H9 (cell line): ENCODE measurements at regions not wholly inside any gene's neighbourhood (a gene's known extent, or its start where the extent isn't known, plus 50 kb on each side); places are given as distances from the start of the nearest gene placed in this dataset.

ENCODE experiments used
- DNase-seq: peaks from one replicate; pipeline ENCODE4 v3.0.0-alpha.2; 2017
- H2AFZ ChIP-seq: one replicate; pipeline ENCODE4 v1.6.1; 2013; ENCODE audit warnings: mild to moderate bottlenecking, low read length, control low read depth, moderate library complexity
- H2AK5ac ChIP-seq: 2 replicates; pipeline ENCODE4 v1.6.1; 2013; ENCODE audit warnings: low read length, control low read depth, mixed read lengths; ENCODE audit not compliant: insufficient read length
- H2BK120ac ChIP-seq: one replicate; pipeline ENCODE4 v1.6.1; 2013; ENCODE audit warnings: low read depth, mild to moderate bottlenecking, low read length, control low read depth, inconsistent platforms; ENCODE audit not compliant: poor library complexity, severe bottlenecking
- H2BK12ac ChIP-seq: 2 replicates; pipeline ENCODE4 v1.6.1; 2013; ENCODE audit warnings: low read length, control low read depth, mixed read lengths, low read depth; ENCODE audit not compliant: insufficient read length
- H2BK15ac ChIP-seq: 2 replicates; pipeline ENCODE4 v1.6.1; 2013; ENCODE audit warnings: low read depth, low read length, control low read depth
- H2BK20ac ChIP-seq: one replicate; pipeline ENCODE4 v1.6.1; 2013; ENCODE audit warnings: low read depth, mild to moderate bottlenecking, low read length, control low read depth, inconsistent platforms; ENCODE audit not compliant: poor library complexity, severe bottlenecking
- H2BK5ac ChIP-seq: 2 replicates; pipeline ENCODE4 v1.6.1; 2013; ENCODE audit warnings: low read length, control low read depth, mixed read lengths; ENCODE audit not compliant: insufficient read length
- H3K14ac ChIP-seq: 2 replicates; pipeline ENCODE4 v1.6.1; 2013; ENCODE audit warnings: low read length, control low read depth; ENCODE audit not compliant: insufficient read depth
- H3K18ac ChIP-seq: 2 replicates; pipeline ENCODE4 v1.6.1; 2013; ENCODE audit warnings: low read depth, mild to moderate bottlenecking, mixed read lengths, low read length, control low read depth; ENCODE audit not compliant: insufficient read length
- H3K23ac ChIP-seq: 2 replicates; pipeline ENCODE4 v1.6.1; 2013; ENCODE audit warnings: low read length, control low read depth, mixed read lengths, low read depth; ENCODE audit not compliant: insufficient read length
- H3K23me2 ChIP-seq: 2 replicates; pipeline ENCODE4 v1.6.1; 2013; ENCODE audit warnings: low read depth, mild to moderate bottlenecking, mixed read lengths, low read length, control low read depth; ENCODE audit not compliant: insufficient read length, poor library complexity, severe bottlenecking
- H3K27ac ChIP-seq: 2 replicates; pipeline ENCODE4 v1.5.1; 2013; ENCODE audit warnings: low read length, control low read depth, mixed read lengths, low read depth; ENCODE audit not compliant: insufficient read length
- H3K27me3 ChIP-seq: 2 replicates; pipeline ENCODE4 v1.6.1; 2013; ENCODE audit warnings: low read length, control low read depth, inconsistent platforms; ENCODE audit not compliant: insufficient read depth
- H3K4ac ChIP-seq: 2 replicates; pipeline ENCODE4 v1.6.1; 2013; ENCODE audit warnings: low read depth, mild to moderate bottlenecking, control low read depth, inconsistent platforms, low read length, moderate library complexity
- H3K4me1 ChIP-seq: 2 replicates; pipeline ENCODE4 v1.6.1; 2013; ENCODE audit warnings: low read length, control low read depth, inconsistent platforms; ENCODE audit not compliant: insufficient read depth
- H3K4me2 ChIP-seq: 2 replicates; pipeline ENCODE4 v1.6.1; 2013; ENCODE audit warnings: low read length, control low read depth, mixed read lengths; ENCODE audit not compliant: insufficient read length, insufficient read depth
- H3K56ac ChIP-seq: 2 replicates; pipeline ENCODE4 v1.6.1; 2013; ENCODE audit warnings: low read depth, mild to moderate bottlenecking, mixed read lengths, low read length, control low read depth; ENCODE audit not compliant: insufficient read length
- H3K79me1 ChIP-seq: 2 replicates; pipeline ENCODE4 v1.6.1; 2013; ENCODE audit warnings: low read depth, mild to moderate bottlenecking, moderate library complexity, low read length, control low read depth, inconsistent platforms; ENCODE audit not compliant: insufficient read depth, poor library complexity, severe bottlenecking
- H3K79me2 ChIP-seq: 2 replicates; pipeline ENCODE4 v1.6.1; 2013; ENCODE audit warnings: low read length, control low read depth, inconsistent platforms; ENCODE audit not compliant: insufficient read depth
- H3K9ac ChIP-seq: 2 replicates; pipeline ENCODE4 v1.6.1; 2013; ENCODE audit warnings: low read length, control low read depth, mixed read lengths; ENCODE audit not compliant: insufficient read length; ENCODE audit errors: extremely low read depth
- H3K9me3 ChIP-seq: one replicate; pipeline ENCODE4 v1.6.1; 2013; ENCODE audit warnings: low read depth, low read length, inconsistent platforms; ENCODE audit not compliant: control insufficient read depth
- H3T11ph ChIP-seq: one replicate; pipeline ENCODE4 v1.6.1; 2013; ENCODE audit warnings: mild to moderate bottlenecking, low read length, control low read depth, inconsistent platforms
- H4K20me1 ChIP-seq: one replicate; pipeline ENCODE4 v1.6.1; 2013; ENCODE audit not compliant: control insufficient read depth, insufficient read length, insufficient read depth
- H4K5ac ChIP-seq: 2 replicates; pipeline ENCODE4 v1.6.1; 2013; ENCODE audit warnings: low read depth, mild to moderate bottlenecking, mixed read lengths, low read length, control low read depth; ENCODE audit not compliant: insufficient read length
- H4K8ac ChIP-seq: replicated peaks from 2 replicates; pipeline ENCODE4 v1.6.1; 2013; ENCODE audit warnings: low read length, control low read depth, mixed read lengths, low read depth; ENCODE audit not compliant: insufficient read length
- H4K91ac ChIP-seq: 2 replicates; pipeline ENCODE4 v1.6.1; 2013; ENCODE audit warnings: low read depth, mild to moderate bottlenecking, moderate library complexity, mixed read lengths, low read length, control low read depth; ENCODE audit not compliant: insufficient read length
- H3K27ac Mint-ChIP-seq, 3 experiments: 2 replicates in 2 of 3; 3 replicates in 1 of 3; pipeline ENCODE4 v1.8.0; 2020 to 2021; ENCODE audit warnings: mixed read lengths in 3 of 3, mild to moderate bottlenecking in 1 of 3, moderate library complexity in 1 of 3
- H3K27me3 Mint-ChIP-seq: 2 replicates; pipeline ENCODE4 v1.8.0; 2021; ENCODE audit warnings: low read depth, mild to moderate bottlenecking, moderate library complexity, mixed read lengths
- H3K36me3 Mint-ChIP-seq, 3 experiments: 2 replicates in 2 of 3; 3 replicates in 1 of 3; pipeline ENCODE4 v1.8.0; 2020 to 2021; ENCODE audit warnings: low read depth in 3 of 3, mixed read lengths in 3 of 3; ENCODE audit not compliant: insufficient read depth in 1 of 3
- H3K4me1 Mint-ChIP-seq, 2 experiments: 2 replicates each; pipeline ENCODE4 v1.8.0; 2020; ENCODE audit warnings: mixed read lengths in 2 of 2
- H3K4me3 Mint-ChIP-seq, 2 experiments: 2 replicates in 1 of 2; 3 replicates in 1 of 2; pipeline ENCODE4 v1.8.0; 2020 to 2021; ENCODE audit warnings: mild to moderate bottlenecking in 2 of 2, mixed read lengths in 2 of 2, moderate library complexity in 1 of 2
- H3K9me3 Mint-ChIP-seq, 2 experiments: 2 replicates in 1 of 2; 3 replicates in 1 of 2; pipeline ENCODE4 v1.8.0; 2020; ENCODE audit warnings: mild to moderate bottlenecking in 2 of 2, mixed read lengths in 2 of 2, moderate library complexity in 1 of 2
- WGBS: extraction: QIAGEN DNeasy Blood & Tissue Kit; methylation state at CpG from one replicate; pipeline ENCODE4 v1.1.7; 2013; ENCODE audit warnings: missing lambda C conversion rate, low lambda C conversion rate, mixed read lengths; ENCODE audit not compliant: insufficient read length; ENCODE audit errors: extremely low coverage; 5-methylcytosine and 5-hydroxymethylcytosine counted together
- TF ChIP-seq, protein P1 (sequence below): fragments of 200-600 bp; sonication (generic); conservative IDR thresholded peaks from 3 replicates; pipeline ENCODE4 v1.8.0; 2021; ENCODE audit warnings: antibody characterized with exemption, mild to moderate bottlenecking

DNA sequence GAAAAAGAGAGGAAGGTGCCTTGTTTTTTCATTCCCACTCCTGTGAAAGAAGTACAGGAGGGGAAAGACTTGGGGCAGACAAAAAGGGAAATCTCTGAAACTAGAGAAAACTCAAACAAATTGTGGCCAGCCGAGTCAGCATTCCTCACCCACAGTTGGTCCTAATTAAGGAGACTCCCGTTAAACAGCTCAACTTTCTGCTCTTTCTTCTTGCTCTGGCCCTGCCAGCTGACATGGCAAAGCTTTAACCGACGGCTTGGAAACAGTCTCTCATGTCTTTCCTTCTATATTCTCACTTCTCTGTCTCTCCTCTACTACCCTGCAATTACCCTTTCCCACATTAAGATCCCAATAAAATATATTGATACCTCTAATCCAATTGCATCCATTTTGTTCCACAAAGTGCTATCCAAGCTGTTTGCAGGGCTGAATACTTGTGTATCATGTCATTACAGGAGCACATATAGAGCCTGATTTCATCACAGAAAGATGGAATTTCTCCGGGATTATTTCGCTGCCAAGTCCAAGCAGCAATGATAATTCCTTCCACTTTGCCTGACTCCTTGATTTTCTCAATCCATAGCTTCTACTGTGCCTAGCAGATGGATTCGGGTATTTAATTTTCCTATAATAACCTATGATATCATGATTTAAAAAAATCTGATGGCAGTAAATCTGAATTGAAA lies 65.4 kb upstream of the IPO9 start:
- no peak overlapping the region for H4K91ac ChIP-seq
- no peak overlapping the region for H4K8ac ChIP-seq
- H3K4me2 ChIP-seq = no peak overlapping the region
- peaks cover 2% of the 10 kb centered on the region; the same call in 1 of the 2 replicates for H3K4me1 ChIP-seq
- no peaks in the 10 kb centered on the region for H3K36me3 Mint-ChIP-seq
- no peaks in the 10 kb centered on the region for H3K27me3 Mint-ChIP-seq
- no peak overlapping the region for H3K4ac ChIP-seq
- no peak overlapping the region for H3T11ph ChIP-seq
- TF ChIP-seq, protein P1, sequence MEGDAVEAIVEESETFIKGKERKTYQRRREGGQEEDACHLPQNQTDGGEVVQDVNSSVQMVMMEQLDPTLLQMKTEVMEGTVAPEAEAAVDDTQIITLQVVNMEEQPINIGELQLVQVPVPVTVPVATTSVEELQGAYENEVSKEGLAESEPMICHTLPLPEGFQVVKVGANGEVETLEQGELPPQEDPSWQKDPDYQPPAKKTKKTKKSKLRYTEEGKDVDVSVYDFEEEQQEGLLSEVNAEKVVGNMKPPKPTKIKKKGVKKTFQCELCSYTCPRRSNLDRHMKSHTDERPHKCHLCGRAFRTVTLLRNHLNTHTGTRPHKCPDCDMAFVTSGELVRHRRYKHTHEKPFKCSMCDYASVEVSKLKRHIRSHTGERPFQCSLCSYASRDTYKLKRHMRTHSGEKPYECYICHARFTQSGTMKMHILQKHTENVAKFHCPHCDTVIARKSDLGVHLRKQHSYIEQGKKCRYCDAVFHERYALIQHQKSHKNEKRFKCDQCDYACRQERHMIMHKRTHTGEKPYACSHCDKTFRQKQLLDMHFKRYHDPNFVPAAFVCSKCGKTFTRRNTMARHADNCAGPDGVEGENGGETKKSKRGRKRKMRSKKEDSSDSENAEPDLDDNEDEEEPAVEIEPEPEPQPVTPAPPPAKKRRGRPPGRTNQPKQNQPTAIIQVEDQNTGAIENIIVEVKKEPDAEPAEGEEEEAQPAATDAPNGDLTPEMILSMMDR = no peak
- H3K56ac ChIP-seq = no peak overlapping the region
- peaks cover 28 to 39% of the 10 kb centered on the region in 2 experiments for H3K4me1 Mint-ChIP-seq
- H3K23ac ChIP-seq = no peak overlapping the region
- no peaks in the 10 kb centered on the region for H3K9me3 Mint-ChIP-seq
- no peak for DNase-seq
- H2BK15ac ChIP-seq = no peak overlapping the region
- no peak overlapping the region for H2AK5ac ChIP-seq
- H3K9me3 ChIP-seq = no peaks in the 10 kb centered on the region
- H3K23me2 ChIP-seq = no peaks in the 10 kb centered on the region
- H3K27me3 ChIP-seq = no peaks in the 10 kb centered on the region
- WGBS = no CpG with 5 or more reads among the region's 7 CpGs
- H3K18ac ChIP-seq = no peak overlapping the region
- H4K5ac ChIP-seq = no peak overlapping the region
- peak overlapping the region in 1 of 3 experiments; percentile 44; a peak in 2 of 7 replicates for H3K27ac Mint-ChIP-seq
- H3K79me2 ChIP-seq = no peaks in the 10 kb centered on the region
- no peak overlapping the region for H2BK5ac ChIP-seq
- H2BK20ac ChIP-seq = no peak overlapping the region
- no peaks in the 10 kb centered on the region for H3K79me1 ChIP-seq
- no peak overlapping the region for H3K4me3 Mint-ChIP-seq
- H3K9ac ChIP-seq = no peak overlapping the region
- H3K27ac ChIP-seq = no peak overlapping the region
- H2BK120ac ChIP-seq = no peak overlapping the region
- no peak overlapping the region for H2BK12ac ChIP-seq
- H4K20me1 ChIP-seq = no peaks in the 10 kb centered on the region
- H3K14ac ChIP-seq = no peak overlapping the region
- H2AFZ ChIP-seq = no peak overlapping the region
